SK-N-SH treated with all-trans-retinoic acid at 6 μM for 48 hours (cell line): ENCODE measurements at regions not wholly inside any gene's neighbourhood (a gene's known extent, or its start where the extent isn't known, plus 50 kb on each side); places are given as distances from the start of the nearest gene placed in this dataset.

Source experiments
- ATAC-seq: fragments of 200-7000 bp; cut with Tn5 transposase; 3 replicates; pipeline ENCODE4 v1.9.1; 2020; ENCODE audit warnings: mild to moderate bottlenecking, moderate library complexity
- ARNTL ChIP-seq: fragments of 450-650 bp; formaldehyde crosslinking; IDR thresholded peaks from 2 replicates; pipeline ENCODE4 v1.5.0; 2020; ENCODE audit warnings: low read depth, mild to moderate bottlenecking, moderate library complexity, borderline replicate concordance
- CSDC2 ChIP-seq: fragments of 250-450 bp; sonication (Bioruptor Pico); IDR thresholded peaks from 2 replicates; pipeline ENCODE4 v1.5.0; 2020; ENCODE audit warnings: mild to moderate bottlenecking, moderate library complexity
- CSRNP3 ChIP-seq: fragments of 250-450 bp; sonication (Bioruptor Pico); IDR thresholded peaks from 2 replicates; pipeline ENCODE4 v1.5.1; 2021; ENCODE audit warnings: mild to moderate bottlenecking, moderate library complexity
- ESRRG ChIP-seq: fragments of 250-450 bp; sonication (Bioruptor Pico); IDR thresholded peaks from 2 replicates; pipeline ENCODE4 v1.6.1; 2021; ENCODE audit warnings: mild to moderate bottlenecking
- GLIS3 ChIP-seq: fragments of 250-450 bp; sonication (Bioruptor Pico); IDR thresholded peaks from 2 replicates; pipeline ENCODE4 v1.5.0; 2020; ENCODE audit warnings: mild to moderate bottlenecking, moderate library complexity
- ISL1 ChIP-seq: fragments of 250-450 bp; sonication (Bioruptor Pico); IDR thresholded peaks from 2 replicates; pipeline ENCODE4 v2.1.2; 2022; ENCODE audit warnings: mild to moderate bottlenecking, moderate library complexity
- OSR1 ChIP-seq: fragments of 250-450 bp; sonication (Bioruptor Pico); IDR thresholded peaks from 2 replicates; pipeline ENCODE4 v1.8.0; 2022; ENCODE audit warnings: moderate library complexity, mild to moderate bottlenecking, inconsistent platforms
- TCF4 ChIP-seq: fragments of 250-450 bp; sonication (Bioruptor Pico); IDR thresholded peaks from 2 replicates; pipeline ENCODE4 v1.8.0; 2021; ENCODE audit warnings: mild to moderate bottlenecking, moderate library complexity, borderline replicate concordance
- TOX ChIP-seq: fragments of 250-450 bp; sonication (Bioruptor Pico); IDR thresholded peaks from 2 replicates; pipeline ENCODE4 v1.8.0; 2021; ENCODE audit warnings: mild to moderate bottlenecking, moderate library complexity, borderline replicate concordance
- TSHZ2 ChIP-seq: fragments of 250-450 bp; sonication (Bioruptor Pico); IDR thresholded peaks from 2 replicates; pipeline ENCODE4 v1.5.0; 2020; ENCODE audit warnings: mild to moderate bottlenecking, moderate library complexity
- ZC3H10 ChIP-seq: fragments of 250-450 bp; sonication (Bioruptor Pico); IDR thresholded peaks from 2 replicates; pipeline ENCODE4 v1.5.1; 2021; ENCODE audit warnings: mild to moderate bottlenecking, moderate library complexity
- ZFP30 ChIP-seq: fragments of 450-650 bp; formaldehyde crosslinking; IDR thresholded peaks from 2 replicates; pipeline ENCODE4 v1.5.0; 2022; ENCODE audit warnings: mild to moderate bottlenecking, moderate library complexity
- ZNF565 ChIP-seq: fragments of 450-650 bp; formaldehyde crosslinking; conservative IDR thresholded peaks from 2 replicates; pipeline ENCODE4 v1.5.0; 2020; ENCODE audit warnings: low read depth, mild to moderate bottlenecking, moderate library complexity
- ZNF70 ChIP-seq: fragments of 450-650 bp; formaldehyde crosslinking; IDR thresholded peaks from 2 replicates; pipeline ENCODE4 v1.5.0; 2020; ENCODE audit warnings: mild to moderate bottlenecking, moderate library complexity
- ZNF8 ChIP-seq: fragments of 450-650 bp; formaldehyde crosslinking; IDR thresholded peaks from 2 replicates; pipeline ENCODE4 v1.5.0; 2020; ENCODE audit warnings: mild to moderate bottlenecking, moderate library complexity
- TF ChIP-seq, protein P1 (sequence below): fragments of 250-450 bp; sonication (Bioruptor Pico); IDR thresholded peaks from 2 replicates; pipeline ENCODE4 v1.5.1; 2020; ENCODE audit warnings: low read depth, mild to moderate bottlenecking, moderate library complexity
- TF ChIP-seq, protein P2 (sequence below): fragments of 250-450 bp; sonication (Bioruptor Pico); IDR thresholded peaks from 2 replicates; pipeline ENCODE4 v1.8.0; 2020; ENCODE audit warnings: mild to moderate bottlenecking, moderate library complexity, borderline replicate concordance

GRCh38 chr14:25110106-25110505 is 60.2 kb upstream of the STXBP6 start:
- TF ChIP-seq ARNTL (CRISPR knock-in tag) (no peak), ZNF70 (no peak), GLIS3 (CRISPR knock-in tag) (no peak), ZNF8 (CRISPR knock-in tag) (no peak), CSDC2 (CRISPR knock-in tag) (no peak), ISL1 (CRISPR knock-in tag) (no peak), CSRNP3 (CRISPR knock-in tag) (no peak), ESRRG (no peak), OSR1 (CRISPR knock-in tag) (no peak)
- TF ChIP-seq, protein P1, sequence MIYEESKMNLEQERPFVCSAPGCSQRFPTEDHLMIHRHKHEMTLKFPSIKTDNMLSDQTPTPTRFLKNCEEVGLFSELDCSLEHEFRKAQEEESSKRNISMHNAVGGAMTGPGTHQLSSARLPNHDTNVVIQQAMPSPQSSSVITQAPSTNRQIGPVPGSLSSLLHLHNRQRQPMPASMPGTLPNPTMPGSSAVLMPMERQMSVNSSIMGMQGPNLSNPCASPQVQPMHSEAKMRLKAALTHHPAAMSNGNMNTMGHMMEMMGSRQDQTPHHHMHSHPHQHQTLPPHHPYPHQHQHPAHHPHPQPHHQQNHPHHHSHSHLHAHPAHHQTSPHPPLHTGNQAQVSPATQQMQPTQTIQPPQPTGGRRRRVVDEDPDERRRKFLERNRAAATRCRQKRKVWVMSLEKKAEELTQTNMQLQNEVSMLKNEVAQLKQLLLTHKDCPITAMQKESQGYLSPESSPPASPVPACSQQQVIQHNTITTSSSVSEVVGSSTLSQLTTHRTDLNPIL (CRISPR knock-in tag): no peak
- TF ChIP-seq, all 23 proteins: peak for 0
- no peak for ATAC-seq

DNA sequence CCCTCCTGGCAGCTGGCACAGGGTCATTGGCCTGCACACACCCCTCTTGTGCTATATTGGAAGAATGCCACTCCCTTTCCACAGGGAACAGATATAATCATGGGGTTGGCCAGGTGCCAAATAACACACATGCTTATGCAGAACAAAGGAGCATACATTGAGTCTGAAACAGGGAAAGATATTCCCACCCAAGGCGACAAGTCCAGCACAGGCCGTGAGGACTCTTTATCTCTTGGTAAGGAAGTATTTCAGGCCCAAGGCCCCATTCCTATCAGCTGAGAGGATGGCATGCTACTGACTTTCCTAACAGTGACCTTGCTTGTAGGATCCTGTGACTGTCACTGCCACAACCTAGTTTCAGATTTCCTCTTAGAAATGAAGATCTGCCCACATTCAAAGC is 59.0 kb upstream of the STXBP6 start:
- ATAC-seq: no peak

DNA sequence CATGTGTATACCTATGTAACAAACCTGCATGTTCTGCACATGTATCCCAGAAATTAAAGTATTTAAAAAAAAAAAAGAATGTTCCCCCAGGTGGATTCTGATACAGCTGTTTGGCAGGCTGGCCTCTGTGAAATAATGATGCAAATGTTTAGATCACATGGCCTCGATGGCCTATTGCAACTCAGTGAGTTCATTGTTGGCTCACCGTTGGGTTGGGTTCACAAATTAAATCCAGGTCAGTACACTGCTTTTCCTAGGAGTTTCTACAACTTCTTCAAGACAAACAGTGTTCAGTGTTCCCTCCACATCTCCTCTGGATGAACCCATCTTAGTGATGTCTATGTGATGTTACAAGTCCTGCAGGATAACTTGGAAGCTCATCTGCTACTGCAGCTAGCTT is 58.3 kb upstream of the STXBP6 start:
- no peak for ATAC-seq
- TF ChIP-seq ZNF565 (no peak), ZNF70 (no peak), CSRNP3 (CRISPR knock-in tag) (no peak), OSR1 (CRISPR knock-in tag) (no peak), TOX (no peak), GLIS3 (CRISPR knock-in tag) (no peak), ZFP30 (no peak)
- TF ChIP-seq, protein P2, sequence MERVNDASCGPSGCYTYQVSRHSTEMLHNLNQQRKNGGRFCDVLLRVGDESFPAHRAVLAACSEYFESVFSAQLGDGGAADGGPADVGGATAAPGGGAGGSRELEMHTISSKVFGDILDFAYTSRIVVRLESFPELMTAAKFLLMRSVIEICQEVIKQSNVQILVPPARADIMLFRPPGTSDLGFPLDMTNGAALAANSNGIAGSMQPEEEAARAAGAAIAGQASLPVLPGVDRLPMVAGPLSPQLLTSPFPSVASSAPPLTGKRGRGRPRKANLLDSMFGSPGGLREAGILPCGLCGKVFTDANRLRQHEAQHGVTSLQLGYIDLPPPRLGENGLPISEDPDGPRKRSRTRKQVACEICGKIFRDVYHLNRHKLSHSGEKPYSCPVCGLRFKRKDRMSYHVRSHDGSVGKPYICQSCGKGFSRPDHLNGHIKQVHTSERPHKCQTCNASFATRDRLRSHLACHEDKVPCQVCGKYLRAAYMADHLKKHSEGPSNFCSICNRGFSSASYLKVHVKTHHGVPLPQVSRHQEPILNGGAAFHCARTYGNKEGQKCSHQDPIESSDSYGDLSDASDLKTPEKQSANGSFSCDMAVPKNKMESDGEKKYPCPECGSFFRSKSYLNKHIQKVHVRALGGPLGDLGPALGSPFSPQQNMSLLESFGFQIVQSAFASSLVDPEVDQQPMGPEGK: no peak
- TF ChIP-seq, protein P1 (CRISPR knock-in tag): no peak

More for the DNA sequence above, 59.0 kb upstream of the STXBP6 start:
- TF ChIP-seq TCF4 (CRISPR knock-in tag): no peak
- no peak for TF ChIP-seq ZC3H10
- TF ChIP-seq ISL1 (CRISPR knock-in tag): no peak
- no peak for TF ChIP-seq ZFP30
- TF ChIP-seq, protein P1 (CRISPR knock-in tag): no peak
- TF ChIP-seq TSHZ2 (CRISPR knock-in tag): no peak
- TF ChIP-seq GLIS3 (CRISPR knock-in tag): no peak
- TF ChIP-seq, protein P2: no peak
